BLaER1 (cell line): ENCODE measurements at regions not wholly inside any gene's neighbourhood (a gene's known extent, or its start where the extent isn't known, plus 50 kb on each side); places are given as distances from the start of the nearest gene placed in this dataset.
"Not testable (repeated sequence)": the region's sequence is repeated elsewhere in the genome, so short reads cannot be mapped to it uniquely, and the experiment has no call there.

Experiments
- H3K27ac ChIP-seq: shearing (Covaris generic); formaldehyde crosslinking; 2 replicates; pipeline ENCODE4 v1.8.1; 2022
- H3K27me3 ChIP-seq: shearing (Covaris generic); formaldehyde crosslinking; 2 replicates; pipeline ENCODE4 v1.8.1; 2022
- H3K36me3 ChIP-seq: shearing (Covaris generic); formaldehyde crosslinking; 2 replicates; pipeline ENCODE4 v1.8.1; 2022
- H3K4me1 ChIP-seq: shearing (Covaris generic); formaldehyde crosslinking; 2 replicates; pipeline ENCODE4 v1.8.1; 2022
- H3K4me2 ChIP-seq: shearing (Covaris generic); formaldehyde crosslinking; 2 replicates; pipeline ENCODE4 v1.8.1; 2022
- H3K4me3 ChIP-seq: shearing (Covaris generic); formaldehyde crosslinking; 2 replicates; pipeline ENCODE4 v1.8.1; 2022
- H3K9ac ChIP-seq: shearing (Covaris generic); formaldehyde crosslinking; 2 replicates; pipeline ENCODE4 v1.8.1; 2022
- H3K9me3 ChIP-seq: shearing (Covaris generic); formaldehyde crosslinking; 2 replicates; pipeline ENCODE4 v1.8.1; 2022
- H4K20me1 ChIP-seq: shearing (Covaris generic); formaldehyde crosslinking; 2 replicates; pipeline ENCODE4 v1.8.1; 2022
- Cebpa-rat ChIP-seq: shearing (Covaris generic); IDR thresholded peaks from 2 replicates; pipeline ENCODE4 v1.8.1; 2022

- Histone ChIP-seq H3K36me3 (no peaks in the 10 kb centered on the region), H4K20me1 (no peaks in the 10 kb centered on the region), H3K27me3 (no peaks in the 10 kb centered on the region), H3K9ac (no peak overlapping the region), H3K4me2 (no peak overlapping the region), H3K4me3 (no peak overlapping the region), H3K4me1 (peaks cover 26% of the 10 kb centered on the region), H3K9me3 (no peaks in the 10 kb centered on the region), H3K27ac (no peak overlapping the region)
- TF ChIP-seq Cebpa-rat = no peak
Measured at GRCh38 chr14:53622447-53622846, 334.2 kb downstream of the BMP4 start.

- H3K27me3 ChIP-seq = no peaks in the 10 kb centered on the region
- H3K4me3 ChIP-seq = no peak overlapping the region
- H4K20me1 ChIP-seq = no peaks in the 10 kb centered on the region
- TF ChIP-seq Cebpa-rat = no peak
- no peaks in the 10 kb centered on the region for H3K9me3 ChIP-seq
- H3K27ac ChIP-seq = no peak overlapping the region
- peak overlapping the region; percentile 55 for H3K4me2 ChIP-seq
- H3K4me1 ChIP-seq = peaks cover 26% of the 10 kb centered on the region
- H3K36me3 ChIP-seq = no peaks in the 10 kb centered on the region
- H3K9ac ChIP-seq = no peak overlapping the region
Measured at GRCh38 chr14:53621921-53622320, 334.7 kb downstream of the BMP4 start.

GRCh38 chr14:53621433-53621832 lies 335.2 kb downstream of the BMP4 start:
- no peaks in the 10 kb centered on the region for H3K9me3 ChIP-seq
- peak overlapping the region; percentile 55 for H3K4me2 ChIP-seq
- no peak overlapping the region for H3K4me3 ChIP-seq
- H3K27ac ChIP-seq = no peak overlapping the region
- H3K9ac ChIP-seq = no peak overlapping the region
- peaks cover 26% of the 10 kb centered on the region for H3K4me1 ChIP-seq
- H3K27me3 ChIP-seq = no peaks in the 10 kb centered on the region
- peak; percentile 61; the same call in 1 of the 2 replicates for TF ChIP-seq Cebpa-rat
- H3K36me3 ChIP-seq = no peaks in the 10 kb centered on the region
- H4K20me1 ChIP-seq = no peaks in the 10 kb centered on the region

GRCh38 chr14:53620890-53621289 lies 335.7 kb downstream of the BMP4 start:
- H3K4me3 ChIP-seq = no peak overlapping the region
- no peak overlapping the region for H3K9ac ChIP-seq
- no peak for TF ChIP-seq Cebpa-rat
- no peaks in the 10 kb centered on the region for H3K36me3 ChIP-seq
- H3K9me3 ChIP-seq = no peaks in the 10 kb centered on the region
- H3K4me1 ChIP-seq = peaks cover 26% of the 10 kb centered on the region
- H3K4me2 ChIP-seq = peak overlapping the region; percentile 55
- peak overlapping the region; percentile 8; the same call in 1 of the 2 replicates for H3K27ac ChIP-seq
- H4K20me1 ChIP-seq = no peaks in the 10 kb centered on the region
- H3K27me3 ChIP-seq = no peaks in the 10 kb centered on the region

GRCh38 chr14:53620317-53620716 lies 336.3 kb downstream of the BMP4 start:
- Histone ChIP-seq H3K4me1 (peaks cover 26% of the 10 kb centered on the region), H3K4me2 (peak overlapping the region; percentile 55), H3K36me3 (no peaks in the 10 kb centered on the region), H3K4me3 (no peak overlapping the region), H3K27ac (peak overlapping the region; percentile 8; the same call in 1 of the 2 replicates), H4K20me1 (no peaks in the 10 kb centered on the region), H3K9me3 (no peaks in the 10 kb centered on the region), H3K9ac (no peak overlapping the region), H3K27me3 (no peaks in the 10 kb centered on the region)
- no peak for TF ChIP-seq Cebpa-rat

- no peaks in the 10 kb centered on the region for H3K9me3 ChIP-seq
- H4K20me1 ChIP-seq = no peaks in the 10 kb centered on the region
- peak overlapping the region; percentile 55; the same call in 1 of the 2 replicates for H3K4me2 ChIP-seq
- no peak overlapping the region for H3K9ac ChIP-seq
- H3K4me1 ChIP-seq = peaks cover 26% of the 10 kb centered on the region
- no peak for TF ChIP-seq Cebpa-rat
- H3K27me3 ChIP-seq = no peaks in the 10 kb centered on the region
- H3K27ac ChIP-seq = no peak overlapping the region
- no peak overlapping the region for H3K4me3 ChIP-seq
- no peaks in the 10 kb centered on the region for H3K36me3 ChIP-seq
Measured at GRCh38 chr14:53619691-53620231, 336.9 kb downstream of the BMP4 start.

- not testable (repeated sequence) for H3K27me3 ChIP-seq, H3K9ac ChIP-seq
Measured at GRCh38 chr14:53616536-53616935, 340.1 kb downstream of the BMP4 start.

GRCh38 chr14:53615252-53615651 lies 341.4 kb downstream of the BMP4 start:
- Histone ChIP-seq H3K9me3 (no peaks in the 10 kb centered on the region), H3K27me3 (no peaks in the 10 kb centered on the region), H3K27ac (no peak overlapping the region), H3K4me1 (peaks cover 24% of the 10 kb centered on the region), H3K9ac (no peak overlapping the region), H4K20me1 (no peaks in the 10 kb centered on the region), H3K4me3 (no peak overlapping the region), H3K36me3 (no peaks in the 10 kb centered on the region), H3K4me2 (no peak overlapping the region)
- no peak for TF ChIP-seq Cebpa-rat

More at GRCh38 chr14:53616536-53616935, 340.1 kb downstream of the BMP4 start:
- not testable (repeated sequence) for H3K9me3 ChIP-seq, H3K36me3 ChIP-seq, H3K4me3 ChIP-seq, H3K27ac ChIP-seq, H3K4me2 ChIP-seq, H4K20me1 ChIP-seq
- H3K4me1 ChIP-seq = peaks cover 36% of the 10 kb centered on the region

GRCh38 chr14:53613404-53614253 lies 343.0 kb downstream of the BMP4 start:
- no peak for TF ChIP-seq Cebpa-rat
- Histone ChIP-seq H3K4me2 (peak overlapping the region; percentile 59), H3K9me3 (no peaks in the 10 kb centered on the region), H3K27ac (no peak overlapping the region), H3K9ac (no peak overlapping the region), H4K20me1 (no peaks in the 10 kb centered on the region), H3K4me3 (no peak overlapping the region), H3K36me3 (no peaks in the 10 kb centered on the region), H3K4me1 (peaks cover 22% of the 10 kb centered on the region), H3K27me3 (no peaks in the 10 kb centered on the region)

- Histone ChIP-seq H3K9ac (no peak overlapping the region), H3K4me2 (no peak overlapping the region), H3K36me3 (no peaks in the 10 kb centered on the region), H4K20me1 (no peaks in the 10 kb centered on the region), H3K27me3 (no peaks in the 10 kb centered on the region), H3K4me3 (no peak overlapping the region), H3K9me3 (no peaks in the 10 kb centered on the region), H3K4me1 (peaks cover 22% of the 10 kb centered on the region), H3K27ac (no peak overlapping the region)
- no peak for TF ChIP-seq Cebpa-rat
Measured at GRCh38 chr14:53610947-53611346, 345.7 kb downstream of the BMP4 start.
